ENCODE measurements at regions not wholly inside any gene's neighbourhood (a gene's known extent, or its start where the extent isn't known, plus 50 kb on each side); places are given as distances from the start of the nearest gene placed in this dataset.

- Histone ChIP-seq H3K27ac (ENCODE audit: low read depth, low read length) (peak overlapping the region; percentile 88), H3K36me3 (ENCODE audit: control insufficient read depth, low read length) (peaks cover 3% of the 10 kb centered on the region; the same call in 1 of the 2 replicates), H3K9me2 (replicated peaks; ENCODE audit: control insufficient read depth, low read length) (no peaks in the 10 kb centered on the region), H3K4me1 (ENCODE audit: control insufficient read depth, low read length) (peaks cover 73% of the 10 kb centered on the region), H3K79me2 (ENCODE audit: control insufficient read depth, low read length) (no peaks in the 10 kb centered on the region), H3K4me3 (ENCODE audit: low read length) (peak overlapping the region; percentile 70), H3K9me3 (ENCODE audit: control insufficient read depth, insufficient read depth, low read length) (peaks cover 25% of the 10 kb centered on the region), H3F3A (ENCODE audit: control insufficient read depth, insufficient read depth) (peaks cover 19% of the 10 kb centered on the region), H3K4me2 (ENCODE audit: low read length) (peak overlapping the region; percentile 85), H3K27me3 (ENCODE audit: control insufficient read depth, low read length) (no peaks in the 10 kb centered on the region), H4K20me1 (ENCODE audit: control insufficient read depth, insufficient read depth, low read depth, low read length) (no peaks in the 10 kb centered on the region)
- TF ChIP-seq EZH2phosphoT487 (IDR thresholded peaks at IDR 0.05; ENCODE audit: borderline replicate concordance, low read length) (no peak), CTCF (IDR thresholded peaks at IDR 0.05; ENCODE audit: low read depth, low read length, poor library complexity, severe bottlenecking) (peak; percentile 73)
These were observed 1349.1 kb downstream of the TMEM121 start for GRCh38 chr14:106875503-106875902.

GRCh38 chr14:106876711-106877110, 1350.3 kb downstream of the TMEM121 start:
- peak overlapping the region; percentile 85 for H3K4me2 ChIP-seq (ENCODE audit: low read length)
- peaks cover 25% of the 10 kb centered on the region for H3K9me3 ChIP-seq (ENCODE audit: control insufficient read depth, insufficient read depth, low read length)
- H3K27ac ChIP-seq (ENCODE audit: low read depth, low read length), result peak overlapping the region; percentile 88
- no peaks in the 10 kb centered on the region for H4K20me1 ChIP-seq (ENCODE audit: control insufficient read depth, insufficient read depth, low read depth, low read length)
- H3K36me3 ChIP-seq (ENCODE audit: control insufficient read depth, low read length), result peaks cover 3% of the 10 kb centered on the region; the same call in 1 of the 2 replicates
- peak overlapping the region; percentile 16; the same call in 1 of the 2 replicates for H3K4me3 ChIP-seq (ENCODE audit: low read length)
- H3K27me3 ChIP-seq (ENCODE audit: control insufficient read depth, low read length), result no peaks in the 10 kb centered on the region
- H3K4me1 ChIP-seq (ENCODE audit: control insufficient read depth, low read length), result peaks cover 71% of the 10 kb centered on the region
- peaks cover 19% of the 10 kb centered on the region for H3F3A ChIP-seq (ENCODE audit: control insufficient read depth, insufficient read depth)
- H3K79me2 ChIP-seq (ENCODE audit: control insufficient read depth, low read length), result no peaks in the 10 kb centered on the region
- TF ChIP-seq CTCF (IDR thresholded peaks at IDR 0.05; ENCODE audit: low read depth, low read length, poor library complexity, severe bottlenecking) (no peak), EZH2phosphoT487 (IDR thresholded peaks at IDR 0.05; ENCODE audit: borderline replicate concordance, low read length) (no peak)
- H3K9me2 ChIP-seq (replicated peaks; ENCODE audit: control insufficient read depth, low read length), result no peaks in the 10 kb centered on the region

- H3K4me3 ChIP-seq (ENCODE audit: low read length), result no peak overlapping the region
- no peaks in the 10 kb centered on the region for H4K20me1 ChIP-seq (ENCODE audit: control insufficient read depth, insufficient read depth, low read depth, low read length)
- H3K9me2 ChIP-seq (replicated peaks; ENCODE audit: control insufficient read depth, low read length), result no peaks in the 10 kb centered on the region
- H3K79me2 ChIP-seq (ENCODE audit: control insufficient read depth, low read length), result no peaks in the 10 kb centered on the region
- no peaks in the 10 kb centered on the region for H3K27me3 ChIP-seq (ENCODE audit: control insufficient read depth, low read length)
- peak overlapping the region; percentile 85 for H3K4me2 ChIP-seq (ENCODE audit: low read length)
- peaks cover 28% of the 10 kb centered on the region for H3K9me3 ChIP-seq (ENCODE audit: control insufficient read depth, insufficient read depth, low read length)
- TF ChIP-seq CTCF (IDR thresholded peaks at IDR 0.05; ENCODE audit: low read depth, low read length, poor library complexity, severe bottlenecking), result no peak
- TF ChIP-seq EZH2phosphoT487 (IDR thresholded peaks at IDR 0.05; ENCODE audit: borderline replicate concordance, low read length), result no peak
- H3K4me1 ChIP-seq (ENCODE audit: control insufficient read depth, low read length), result peaks cover 63% of the 10 kb centered on the region
- peaks cover 20% of the 10 kb centered on the region for H3F3A ChIP-seq (ENCODE audit: control insufficient read depth, insufficient read depth)
- H3K27ac ChIP-seq (ENCODE audit: low read depth, low read length), result peak overlapping the region; percentile 88
- H3K36me3 ChIP-seq (ENCODE audit: control insufficient read depth, low read length), result peaks cover 3% of the 10 kb centered on the region; the same call in 1 of the 2 replicates
These were observed 1351.1 kb downstream of the TMEM121 start for GRCh38 chr14:106877517-106877916.

All from DOHH2 (cell line).